Stimulated activated CD8-positive, alpha-beta memory T cell treated with anti-CD3 and anti-CD28 coated beads, Interleukin-12 subunit alpha, Interleukin-12 subunit beta, amount 100 ng/mL, for 24 hours (primary cell): ENCODE measurements at regions not wholly inside any gene's neighbourhood (a gene's known extent, or its start where the extent isn't known, plus 50 kb on each side); places are given as distances from the start of the nearest gene placed in this dataset.
"Not testable (repeated sequence)": the region's sequence is repeated elsewhere in the genome, so short reads cannot be mapped to it uniquely, and the experiment has no call there.

ENCODE experiments used
- DNase-seq: peaks from one replicate; pipeline ENCODE4 v3.0.0-alpha.2; 2020; ENCODE audit errors: extremely low read depth

DNA sequence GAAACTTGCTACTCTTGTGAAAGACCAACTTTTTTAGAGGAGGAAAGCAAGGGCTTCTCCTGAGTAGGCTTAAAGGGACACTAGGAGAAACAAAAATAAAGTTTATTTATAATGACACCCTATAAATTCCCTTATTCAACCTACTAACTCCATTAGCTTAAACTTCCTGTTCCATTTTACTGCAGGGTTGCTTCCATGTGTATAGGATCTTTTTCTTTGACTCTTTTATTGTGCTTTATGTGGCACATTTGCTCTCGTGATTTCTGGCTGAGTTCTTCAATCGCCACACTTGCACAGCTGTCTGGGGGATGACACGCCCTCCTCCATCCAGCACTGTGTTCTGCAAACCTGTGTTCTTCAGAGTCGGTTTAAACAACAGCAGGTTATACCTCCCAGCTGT, 225.7 kb upstream of the NPVF start:
- no peak for DNase-seq

DNA sequence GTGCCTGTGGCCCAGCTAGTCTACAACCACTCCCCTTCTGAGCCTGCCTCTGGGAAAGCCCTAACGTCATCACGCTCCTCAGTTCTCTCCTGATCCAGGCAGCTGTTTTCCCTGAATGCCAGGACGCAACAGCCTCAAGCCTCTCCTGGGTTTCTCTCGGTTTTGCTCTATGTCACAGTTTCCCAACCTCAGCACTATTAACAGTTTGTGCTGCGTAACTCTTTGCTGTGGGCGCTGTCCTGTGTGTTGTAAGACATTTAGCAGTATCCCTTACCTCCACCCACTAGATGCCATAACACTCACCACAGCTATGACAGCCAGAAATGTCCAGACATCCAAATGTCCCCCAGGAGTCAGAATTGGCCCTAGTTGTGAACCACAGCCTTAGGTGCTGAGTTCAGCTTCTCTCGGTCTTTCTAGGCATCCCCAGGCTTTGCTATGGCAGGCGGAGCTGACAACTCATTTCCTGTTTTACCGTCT, 226.3 kb upstream of the NPVF start:
- DNase-seq: no peak

- DNase-seq: no peak
These were observed 227.5 kb upstream of the NPVF start for GRCh38 chr7:25455683-25456251.

- DNase-seq: no peak
These were observed 228.3 kb upstream of the NPVF start for GRCh38 chr7:25456467-25457171.

DNA sequence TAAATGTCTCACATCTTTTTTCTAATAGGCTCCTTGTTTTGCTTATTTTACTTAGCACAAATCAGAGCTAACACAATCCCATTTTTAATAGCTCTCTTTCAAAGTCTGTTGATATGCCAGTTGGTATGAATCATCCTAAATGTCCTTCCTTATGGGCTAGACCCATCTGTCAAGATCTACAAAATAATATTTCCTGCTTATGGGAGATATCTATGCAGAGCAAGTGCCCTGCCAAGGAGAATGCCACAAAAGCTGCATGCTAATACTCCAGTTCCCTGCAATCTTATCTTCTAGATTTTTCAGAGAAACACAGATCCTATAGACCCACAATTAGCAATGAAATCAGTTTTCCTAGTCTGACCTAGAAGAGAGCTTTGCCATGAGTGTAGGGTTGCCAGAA, 230.8 kb upstream of the NPVF start:
- no peak for DNase-seq

DNA sequence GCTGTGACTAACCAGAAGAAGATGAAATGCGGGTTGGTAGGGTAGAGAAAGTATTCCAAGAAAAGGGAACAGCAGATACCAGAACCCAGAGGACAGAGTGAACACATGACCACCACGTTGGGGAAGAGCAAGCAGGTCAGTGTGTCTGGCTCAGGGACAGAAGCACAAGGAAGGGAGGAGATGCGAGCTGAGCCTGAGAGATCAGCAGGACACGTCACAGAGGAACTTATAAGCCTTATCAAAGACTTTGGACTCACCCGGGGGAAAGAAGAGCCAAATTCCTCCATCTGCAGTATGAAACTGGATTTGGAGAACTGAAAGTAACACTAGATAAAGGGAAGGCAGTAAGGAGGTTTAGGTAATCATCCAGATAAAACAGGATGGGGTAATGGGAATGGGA, 232.1 kb upstream of the NPVF start:
- DNase-seq: no peak

GRCh38 chr7:25469669-25470068, 241.4 kb upstream of the NPVF start:
- no peak for DNase-seq

DNA sequence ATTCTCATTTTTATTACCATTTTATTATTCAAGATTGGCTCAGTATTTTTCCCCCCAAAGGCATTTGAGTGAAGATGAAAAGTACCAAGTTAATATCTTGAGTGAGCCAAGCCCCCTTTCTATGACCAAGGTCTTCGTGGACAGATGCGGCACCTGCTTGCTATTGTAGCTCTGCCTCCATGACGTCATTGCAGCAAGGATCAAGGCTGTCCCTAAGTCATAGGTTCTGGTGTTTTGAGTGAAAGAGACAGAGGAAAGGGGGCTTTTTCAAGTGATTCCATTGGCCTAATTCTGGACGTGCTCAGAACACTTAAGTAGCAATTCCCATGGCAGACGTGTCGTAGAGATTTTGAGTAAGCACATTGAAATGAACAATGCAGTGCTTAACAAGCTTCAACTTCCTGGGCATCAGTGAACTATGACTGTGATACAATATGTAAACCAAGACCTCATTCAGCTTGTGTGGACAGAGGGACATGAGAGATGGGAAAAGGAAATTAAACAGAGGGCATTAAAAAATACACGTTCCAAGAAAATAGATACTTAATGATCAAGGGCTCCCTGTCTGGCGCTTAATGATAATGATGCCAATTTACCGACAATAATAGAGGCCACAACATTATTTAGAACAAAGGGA, 248.7 kb upstream of the NPVF start:
- no peak for DNase-seq

GRCh38 chr7:25478221-25478620, 249.9 kb upstream of the NPVF start:
- not testable (repeated sequence) for DNase-seq

DNA sequence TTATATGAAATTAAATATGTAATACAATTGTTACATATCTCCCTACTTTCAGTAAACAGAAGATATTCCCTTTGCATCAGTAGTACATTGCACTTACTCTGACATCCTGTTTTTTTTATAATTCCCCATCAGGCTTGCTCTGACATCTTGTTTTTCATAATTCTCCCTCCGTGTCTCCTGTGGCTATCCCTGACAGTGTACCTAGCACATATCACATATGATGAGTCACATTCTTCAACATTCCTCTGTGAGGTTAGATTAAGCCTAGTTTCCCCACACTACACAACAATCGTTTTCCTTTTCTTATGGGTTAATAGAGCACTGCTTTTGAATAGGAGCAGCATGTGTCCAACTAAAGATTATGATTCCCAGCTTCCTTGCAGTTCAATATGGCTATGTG, 250.6 kb upstream of the NPVF start:
- DNase-seq: no peak

- no peak for DNase-seq
These were observed 253.6 kb upstream of the NPVF start for GRCh38 chr7:25481891-25482290.

GRCh38 chr7:25482631-25483030, 254.3 kb upstream of the NPVF start:
- no peak for DNase-seq

DNA sequence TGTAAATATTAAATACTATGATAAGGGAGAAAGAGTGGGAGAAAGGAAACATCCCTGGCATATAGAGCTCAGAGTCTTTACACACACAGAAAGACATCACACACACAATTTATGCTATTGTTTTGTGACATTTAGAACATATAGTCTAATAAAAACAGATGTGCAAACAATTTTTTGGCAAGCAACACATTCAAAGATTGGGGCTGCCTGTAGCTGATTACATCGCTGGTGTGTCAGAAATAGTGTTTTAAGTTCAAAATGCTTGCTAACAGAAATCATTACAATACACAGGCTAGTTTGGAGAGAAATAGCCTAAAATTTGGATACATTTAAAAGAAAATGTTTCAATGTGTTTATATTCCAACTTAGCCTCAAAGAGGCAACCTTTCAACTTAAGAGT, 256.7 kb upstream of the NPVF start:
- DNase-seq: no peak

DNA sequence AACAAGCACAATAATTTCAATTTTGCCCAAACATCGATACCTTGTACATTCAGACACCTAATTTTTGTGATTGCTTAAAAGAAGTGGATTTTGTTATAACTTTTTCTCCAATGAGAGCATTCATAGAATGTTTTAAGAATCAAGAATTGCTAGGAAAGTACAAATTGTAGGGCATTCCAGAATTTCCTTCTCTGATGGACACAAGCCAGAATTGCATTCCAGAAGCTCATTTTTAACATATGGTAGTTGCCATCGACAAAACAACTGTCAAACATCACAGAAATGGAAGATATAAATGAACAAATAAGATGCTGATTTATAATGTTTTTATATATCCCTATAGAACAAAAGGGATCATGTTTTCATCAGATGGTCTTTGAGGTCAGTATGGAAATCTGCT, 258.4 kb upstream of the NPVF start:
- no peak for DNase-seq

DNA sequence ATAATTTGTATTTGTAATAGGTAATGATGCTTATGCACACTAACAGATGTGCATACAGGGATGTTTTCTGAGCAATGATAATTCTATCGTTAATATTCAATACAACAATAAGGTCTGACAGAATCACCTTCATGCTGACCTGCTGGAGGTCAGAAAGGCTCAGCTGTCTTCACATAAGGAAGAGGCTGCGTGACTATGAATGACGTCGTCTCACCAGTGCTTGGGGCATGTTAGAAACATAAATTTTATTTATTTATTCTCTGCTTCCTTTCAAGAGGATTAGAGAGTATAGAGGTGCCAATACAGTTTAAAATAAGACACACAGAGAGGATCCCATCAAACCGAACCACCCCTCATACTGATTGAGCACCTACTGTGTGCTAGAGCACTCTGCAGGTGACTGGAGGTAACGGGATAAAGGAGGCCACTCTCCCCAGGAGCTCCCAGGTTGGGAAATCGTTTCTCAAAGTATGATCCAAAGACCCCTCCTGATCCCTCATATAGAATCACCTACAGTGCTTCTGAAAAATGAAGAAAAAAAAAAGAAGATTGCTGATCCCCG, 265.6 kb upstream of the NPVF start:
- DNase-seq: no peak

GRCh38 chr7:25494896-25495295, 266.6 kb upstream of the NPVF start:
- DNase-seq: no peak

- DNase-seq: no peak
These were observed 267.3 kb upstream of the NPVF start for GRCh38 chr7:25495342-25496250.

GRCh38 chr7:25496476-25497368, 268.4 kb upstream of the NPVF start:
- no peak for DNase-seq

- DNase-seq: no peak
These were observed 272.2 kb upstream of the NPVF start for GRCh38 chr7:25500393-25500921.

DNA sequence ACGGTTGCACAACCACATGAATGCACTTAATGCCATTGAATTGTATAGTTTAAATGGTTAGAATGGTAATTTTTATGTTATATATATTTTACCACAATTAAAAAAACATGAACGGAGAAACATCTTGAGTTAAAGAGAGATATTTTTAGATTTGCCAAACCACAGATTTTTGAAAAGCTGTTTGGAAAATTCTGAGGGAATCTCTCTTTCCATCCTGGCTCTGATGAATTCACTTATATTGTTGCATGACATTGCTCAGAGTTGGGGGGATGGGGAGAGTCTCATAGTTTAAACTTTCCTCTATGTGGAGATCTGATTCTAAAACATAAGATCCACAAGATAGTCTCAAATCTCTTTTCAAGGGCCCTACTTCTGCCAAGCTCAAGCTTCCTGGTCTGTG, 275.0 kb upstream of the NPVF start:
- DNase-seq: no peak
